Calu3 (cell line): ENCODE measurements at regions not wholly inside any gene's neighbourhood (a gene's known extent, or its start where the extent isn't known, plus 50 kb on each side); places are given as distances from the start of the nearest gene placed in this dataset.

Experiments used
- BruUV-seq: library from RNA; stranded (reverse); fragments of 400-500 nt; replicated peaks from 2 replicates; lab custom pipeline; 2021; lab: Mats Ljungman, UMichigan
- CTCF ChIA-PET: fragments of 300-600 bp; sonication (Branson Sonifier 250); formaldehyde crosslinking; loops from one replicate; lab custom pipeline; 2022; ENCODE audit warnings: antibody characterized with exemption; lab: Charles Lee
- DNase-seq: peaks from one replicate; pipeline ENCODE4 v3.0.0; 2022
- H3K27ac Mint-ChIP-seq: one replicate; pipeline ENCODE4 v1.8.0; 2022; ENCODE audit warnings: mixed read lengths; ENCODE audit not compliant: unreplicated experiment
- H3K27me3 Mint-ChIP-seq: one replicate; pipeline ENCODE4 v1.8.0; 2022; ENCODE audit warnings: mixed read lengths; ENCODE audit not compliant: unreplicated experiment
- H3K36me3 Mint-ChIP-seq: one replicate; pipeline ENCODE4 v1.8.0; 2022; ENCODE audit warnings: mild to moderate bottlenecking, moderate library complexity, mixed read lengths; ENCODE audit not compliant: insufficient read depth, unreplicated experiment
- H3K4me1 Mint-ChIP-seq: one replicate; pipeline ENCODE4 v1.8.0; 2022; ENCODE audit warnings: mild to moderate bottlenecking, low read depth, mixed read lengths; ENCODE audit not compliant: unreplicated experiment
- H3K4me3 Mint-ChIP-seq: one replicate; pipeline ENCODE4 v1.8.0; 2022; ENCODE audit warnings: mild to moderate bottlenecking, low read depth, moderate library complexity, mixed read lengths; ENCODE audit not compliant: unreplicated experiment
- H3K9me3 Mint-ChIP-seq: one replicate; pipeline ENCODE4 v1.8.0; 2022; ENCODE audit warnings: low read depth, mixed read lengths; ENCODE audit not compliant: unreplicated experiment
- CTCF ChIP-seq: fragments of 200-600 bp; IDR thresholded peaks from one replicate; pipeline ENCODE4 v1.8.0; 2022; ENCODE audit warnings: antibody characterized with exemption; ENCODE audit not compliant: unreplicated experiment
- intact Hi-C: fragments of 100-400 bp; cut with micrococcal nuclease; formaldehyde crosslinking; loops from one replicate; pipeline ENCODE4 v1.10.0; 2022; ENCODE audit not compliant: unreplicated experiment

- BruUV-seq, result no TSS peak
- Mint-ChIP-seq H3K27ac (peak overlapping the region; percentile 52), H3K4me3 (peak overlapping the region; percentile 71), H3K9me3 (no peaks in the 10 kb centered on the region), H3K4me1 (no peaks in the 10 kb centered on the region), H3K27me3 (no peaks in the 10 kb centered on the region), H3K36me3 (peaks cover 22% of the 10 kb centered on the region)
- CTCF ChIA-PET, result interaction anchor here (0.7 to 2.9 kb wide), 6 partner anchors 10 to 1151 kb away, joined by 3 to 16 read pairs (median 4); no protein-coding TSS in a partner anchor
- no peak for TF ChIP-seq CTCF
- intact Hi-C loops, result no loop called here
- peak; percentile 71 for DNase-seq
These were observed 54.2 kb downstream of the CCDC54 start for GRCh38 chr3:107431246-107432012.

GRCh38 chr3:107432013-107432515 lies 54.8 kb downstream of the CCDC54 start:
- H3K27me3 Mint-ChIP-seq, result no peaks in the 10 kb centered on the region
- H3K36me3 Mint-ChIP-seq, result peaks cover 22% of the 10 kb centered on the region
- no peak for DNase-seq
- H3K4me1 Mint-ChIP-seq, result no peaks in the 10 kb centered on the region
- TF ChIP-seq CTCF, result no peak
- peak overlapping the region; percentile 71 for H3K4me3 Mint-ChIP-seq
- CTCF ChIA-PET, result interaction anchor here (1.0 to 2.9 kb wide), 3 partner anchors 11 to 160 kb away, joined by 3 to 16 read pairs (median 6); no protein-coding TSS in a partner anchor
- intact Hi-C loops, result no loop called here
- no peaks in the 10 kb centered on the region for H3K9me3 Mint-ChIP-seq
- peak overlapping the region; percentile 52 for H3K27ac Mint-ChIP-seq
- BruUV-seq, result TSS peak; percentile 82

- intact Hi-C loops, result no loop called here
- peaks cover 22% of the 10 kb centered on the region for H3K36me3 Mint-ChIP-seq
- H3K27ac Mint-ChIP-seq, result no peak overlapping the region
- H3K4me3 Mint-ChIP-seq, result peak overlapping the region; percentile 71
- H3K4me1 Mint-ChIP-seq, result no peaks in the 10 kb centered on the region
- CTCF ChIA-PET, result no interaction called here
- DNase-seq, result no peak
- no TSS peak for BruUV-seq
- no peak for TF ChIP-seq CTCF
- no peaks in the 10 kb centered on the region for H3K9me3 Mint-ChIP-seq
- no peaks in the 10 kb centered on the region for H3K27me3 Mint-ChIP-seq
These were observed 55.4 kb downstream of the CCDC54 start for GRCh38 chr3:107432646-107433045.

GRCh38 chr3:107436029-107436428 lies 58.8 kb downstream of the CCDC54 start:
- Mint-ChIP-seq H3K9me3 (no peaks in the 10 kb centered on the region), H3K4me1 (no peaks in the 10 kb centered on the region), H3K36me3 (peaks cover 12% of the 10 kb centered on the region), H3K27me3 (no peaks in the 10 kb centered on the region), H3K4me3 (no peak overlapping the region), H3K27ac (no peak overlapping the region)
- CTCF ChIA-PET, result no interaction called here
- no peak for TF ChIP-seq CTCF
- no TSS peak for BruUV-seq
- intact Hi-C loops, result no loop called here
- DNase-seq, result no peak
